HTR-8/SVneo (cell line): ENCODE measurements at regions not wholly inside any gene's neighbourhood (a gene's known extent, or its start where the extent isn't known, plus 50 kb on each side); places are given as distances from the start of the nearest gene placed in this dataset.

Experiments used
- DNase-seq: peaks from one replicate; pipeline ENCODE4 v3.0.0; 2011; ENCODE audit warnings: low spot score, mixed read lengths; ENCODE audit not compliant: insufficient read length
- FAIRE-seq: peaks from 2 replicates; lab custom pipeline; 2011; peaks lifted over from hg19 to GRCh38; lab: Jason Lieb, UNC

DNA sequence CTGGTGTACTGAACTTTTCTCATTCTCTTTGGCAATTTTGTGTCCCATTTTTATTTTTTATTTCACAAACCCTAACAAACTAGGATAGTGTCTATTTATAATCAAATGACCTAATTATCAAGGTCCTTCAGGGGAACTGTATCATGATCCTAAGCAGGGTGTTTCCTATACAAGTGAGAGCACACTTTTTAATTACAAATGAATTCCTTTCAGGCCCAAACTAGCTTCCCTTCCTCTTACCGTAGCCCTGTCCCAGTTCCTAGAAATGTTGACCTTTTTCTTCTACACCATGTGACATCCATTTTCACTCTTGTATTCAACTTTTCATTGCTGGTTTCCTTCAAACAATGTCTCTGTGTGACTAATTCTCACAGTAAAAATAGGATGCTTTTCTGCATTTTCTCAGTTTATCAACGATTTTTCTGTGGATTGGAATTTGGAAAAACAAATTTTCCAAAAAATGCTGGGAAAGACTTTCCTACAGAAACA lies 411.4 kb downstream of the CCDC91 start:
- DNase-seq (no peak), FAIRE-seq (no peak)

DNA sequence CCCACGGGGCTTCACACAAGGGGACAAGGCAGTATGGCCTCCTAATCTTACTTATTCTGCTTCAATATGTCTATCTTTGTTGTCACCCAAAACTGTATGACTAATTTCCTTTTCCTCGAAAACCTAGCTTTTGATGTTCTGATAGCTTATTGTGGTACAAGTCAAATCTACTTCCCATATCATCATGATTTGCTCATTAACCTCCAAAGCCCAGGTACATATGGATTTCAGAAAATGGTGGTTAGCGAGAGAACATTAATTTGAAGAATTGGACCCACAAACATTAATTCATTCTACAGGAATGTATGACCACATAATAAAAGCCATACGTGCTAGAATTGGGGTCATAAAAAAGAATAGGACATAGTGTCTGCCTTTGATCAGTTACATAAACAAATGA lies 412.5 kb downstream of the CCDC91 start:
- no peak for FAIRE-seq

DNA sequence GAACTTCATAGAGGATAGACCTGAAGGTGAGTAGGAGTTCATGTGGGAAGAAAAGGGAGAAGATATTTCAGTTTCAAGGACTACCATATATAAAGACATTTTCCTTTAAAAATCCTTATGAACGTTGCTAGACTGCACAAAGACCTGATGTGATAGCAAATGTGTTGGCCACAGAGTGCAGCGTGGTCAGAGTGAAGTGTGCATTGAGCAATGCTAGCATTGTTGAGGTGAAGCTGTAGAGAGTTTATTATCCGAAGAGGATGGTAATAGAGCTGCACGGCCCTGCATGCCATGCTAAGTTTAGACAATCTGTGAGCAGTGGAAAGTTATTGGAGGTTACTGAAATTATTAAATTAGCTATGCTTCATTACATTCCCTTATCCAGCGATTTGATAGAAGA lies 413.0 kb downstream of the CCDC91 start:
- no peak for FAIRE-seq
- DNase-seq = no peak

More for the DNA sequence above, 412.5 kb downstream of the CCDC91 start:
- DNase-seq = no peak

DNA sequence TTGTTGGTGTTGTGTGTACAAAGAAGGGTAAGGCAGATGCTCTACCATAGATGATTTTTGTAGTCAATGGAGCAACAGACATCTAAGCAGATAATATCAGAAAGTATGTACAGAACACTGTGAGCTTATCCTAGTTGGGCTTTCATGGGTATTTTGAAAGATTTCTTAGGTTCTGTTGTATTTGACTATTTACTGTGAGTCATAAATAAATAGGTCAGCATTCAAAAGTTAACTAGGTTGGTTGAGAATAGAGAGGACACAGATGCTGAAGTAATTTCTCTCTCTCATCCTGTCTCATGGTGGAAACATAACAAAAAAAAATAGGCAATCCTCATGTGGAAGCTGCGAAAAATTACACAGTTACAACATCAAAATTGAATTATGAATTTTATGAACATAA lies 413.5 kb downstream of the CCDC91 start:
- no peak for FAIRE-seq
- no peak for DNase-seq

DNA sequence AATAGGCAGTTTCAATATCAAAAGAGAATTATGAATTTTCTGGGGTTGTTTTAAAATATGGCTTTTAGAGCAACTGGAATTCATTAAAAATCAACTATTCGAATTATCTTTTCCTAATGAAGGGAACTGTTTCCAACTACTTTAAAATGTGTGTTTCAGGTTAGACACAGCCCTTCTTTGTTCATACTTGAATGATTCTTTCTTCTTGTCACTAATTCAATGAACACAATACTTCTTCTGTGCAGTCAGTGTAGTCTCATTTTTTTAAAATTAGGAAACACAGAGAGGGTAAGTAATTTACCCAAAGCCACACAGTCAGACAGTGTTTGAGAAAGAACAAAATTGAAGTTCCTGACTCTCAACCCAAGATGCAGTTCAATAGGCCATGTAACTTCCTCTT lies 414.0 kb downstream of the CCDC91 start:
- DNase-seq (no peak), FAIRE-seq (no peak)

DNA sequence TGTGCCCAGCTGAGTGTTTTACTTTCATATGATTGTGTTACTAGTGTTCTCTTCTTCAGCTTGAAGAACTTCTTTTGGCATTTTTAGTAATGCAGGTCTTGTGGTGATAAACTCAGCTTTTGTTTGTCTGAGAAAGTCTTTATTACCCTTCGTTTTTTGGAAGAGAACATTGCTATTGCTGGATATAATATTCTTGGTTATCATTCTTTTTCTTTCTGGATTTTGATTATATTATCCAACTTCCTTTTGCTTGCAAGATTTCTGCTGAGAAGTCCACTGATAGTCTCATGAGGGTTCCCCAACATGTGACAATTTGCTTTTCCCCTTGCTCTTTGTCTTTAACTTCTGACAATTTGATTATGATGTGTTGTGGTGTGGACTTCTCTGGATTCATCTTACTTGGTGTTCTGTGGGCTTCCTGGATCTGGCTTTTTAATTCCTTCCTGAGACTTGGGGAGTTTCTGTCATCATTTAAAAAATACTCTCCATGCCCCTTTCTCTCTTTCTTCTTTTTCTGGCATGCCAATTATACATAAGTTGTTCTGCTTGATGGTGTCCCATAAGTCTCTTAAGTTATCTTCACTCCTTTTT lies 416.8 kb downstream of the CCDC91 start:
- FAIRE-seq (no peak), DNase-seq (no peak)

DNA sequence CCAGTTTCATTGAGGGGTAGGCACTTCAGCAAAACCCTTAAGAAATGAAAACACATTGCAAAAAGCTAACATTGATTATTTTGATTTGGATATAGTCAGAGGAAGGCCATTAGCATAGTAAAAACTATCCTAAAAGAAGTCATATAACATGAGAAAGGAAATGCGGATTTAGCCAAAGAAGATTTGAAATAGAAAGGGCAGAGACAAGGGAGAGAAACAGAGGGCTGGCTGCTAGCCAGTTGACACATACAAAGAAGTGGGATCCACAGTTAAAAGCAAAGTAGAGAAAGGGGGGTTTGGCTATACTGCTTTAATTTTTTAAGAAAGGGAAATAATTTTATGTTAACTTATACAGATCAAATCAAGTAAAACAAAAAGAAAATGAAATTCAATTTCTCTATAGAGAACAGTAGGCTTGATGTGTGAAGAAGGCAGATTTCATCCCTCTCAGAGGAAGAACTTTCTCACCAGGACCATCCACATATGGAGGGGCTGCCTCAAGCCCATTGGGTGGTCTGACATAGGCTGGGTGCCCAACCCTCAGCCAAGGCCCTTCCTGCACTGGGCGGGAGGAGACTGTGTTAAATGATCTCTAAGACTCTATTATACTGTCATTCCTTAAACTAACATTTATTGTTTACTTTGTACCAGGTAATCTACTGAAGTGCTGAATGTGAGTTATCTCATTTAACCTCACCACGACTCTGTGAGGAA lies 420.3 kb downstream of the CCDC91 start:
- DNase-seq (no peak), FAIRE-seq (no peak)

DNA sequence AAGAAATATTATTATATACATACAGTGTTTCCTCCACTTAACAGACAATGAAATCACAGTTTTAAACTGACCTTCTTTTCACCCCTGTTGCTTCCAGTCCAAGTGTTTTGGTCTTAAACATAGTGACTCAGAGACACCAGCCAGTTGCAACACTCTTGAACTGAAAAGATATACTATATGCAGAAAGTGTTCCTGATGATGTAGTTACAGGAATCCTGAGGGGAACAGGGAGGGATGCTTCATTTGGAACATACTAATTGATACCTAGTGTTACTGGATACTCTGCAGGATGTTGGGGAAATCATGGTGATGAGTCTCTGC lies 420.8 kb downstream of the CCDC91 start:
- FAIRE-seq = no peak
- no peak for DNase-seq

DNA sequence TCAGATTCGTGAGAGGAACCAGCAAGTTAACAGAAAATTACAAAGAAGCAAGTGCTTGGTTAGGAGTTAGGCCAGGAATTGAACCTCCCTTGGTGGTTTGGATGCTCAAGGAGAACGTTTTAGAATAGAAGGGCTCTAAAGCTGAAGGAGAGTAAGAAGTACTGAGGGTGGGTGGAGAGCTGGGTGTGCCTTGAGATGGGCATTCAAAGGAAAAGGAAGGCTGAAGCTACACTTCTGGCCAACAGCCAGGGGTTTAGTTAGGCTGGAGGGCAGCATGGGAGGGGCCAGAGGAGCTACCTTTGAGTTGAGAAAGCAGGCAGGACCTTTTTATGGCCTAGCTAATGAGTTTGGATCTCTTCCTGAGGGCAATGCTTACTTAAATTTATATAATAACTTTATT lies 421.2 kb downstream of the CCDC91 start:
- FAIRE-seq (no peak), DNase-seq (no peak)

DNA sequence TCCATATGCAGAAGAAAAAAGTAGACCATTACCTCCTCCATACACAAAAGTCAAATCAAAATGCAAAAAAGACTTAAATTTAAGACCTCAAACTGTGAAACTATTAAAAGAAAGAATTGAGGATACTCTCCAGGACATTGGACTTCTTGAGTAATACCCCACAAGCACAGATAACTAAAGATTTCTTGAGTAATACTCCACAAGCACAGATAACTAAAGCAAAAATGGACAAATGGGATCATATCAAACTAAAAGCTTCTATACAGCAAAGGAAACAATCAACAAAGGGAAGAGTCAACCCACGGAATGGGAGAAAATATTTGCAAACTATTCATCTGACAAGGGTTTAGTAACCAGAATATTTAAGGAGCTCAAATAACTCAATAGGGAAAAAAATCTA lies 427.9 kb downstream of the CCDC91 start:
- DNase-seq (no peak), FAIRE-seq (no peak)

DNA sequence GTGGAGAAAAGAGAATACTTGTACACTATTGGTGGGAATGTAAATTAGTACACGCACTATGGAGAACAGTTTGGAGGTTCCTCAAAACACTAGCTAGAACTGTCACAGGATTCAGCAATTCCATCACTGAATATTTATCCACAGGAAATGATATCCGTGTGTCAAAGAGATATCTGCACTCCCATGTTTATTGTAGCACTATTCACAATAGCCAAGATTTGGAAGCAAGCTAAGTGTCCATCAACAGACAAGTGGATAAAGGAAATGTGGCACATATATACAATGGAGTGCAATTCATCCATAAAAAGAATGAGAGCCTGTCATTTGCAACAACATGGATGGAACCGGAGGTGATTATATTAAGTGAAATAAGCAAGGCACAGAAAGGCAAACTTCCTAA lies 428.5 kb downstream of the CCDC91 start:
- FAIRE-seq (no peak), DNase-seq (no peak)

DNA sequence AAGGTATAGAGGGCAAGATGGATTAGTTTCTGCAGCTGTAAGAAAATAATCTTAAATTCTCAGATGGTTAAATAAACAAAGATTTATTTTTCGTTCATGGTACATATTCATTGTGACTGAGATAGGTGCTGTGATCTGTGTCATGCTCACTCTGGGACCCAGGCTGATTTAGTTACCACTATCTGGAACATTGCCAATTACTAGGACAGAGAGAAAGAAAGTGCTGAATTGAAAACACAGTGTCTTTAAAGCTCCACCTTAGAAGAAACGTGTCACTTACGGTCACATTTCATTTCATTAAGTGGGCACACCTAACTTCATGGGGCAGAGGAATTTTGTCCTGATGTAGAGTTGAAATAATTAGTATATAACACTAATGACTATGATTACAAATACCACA lies 430.0 kb downstream of the CCDC91 start:
- DNase-seq = no peak
- no peak for FAIRE-seq

DNA sequence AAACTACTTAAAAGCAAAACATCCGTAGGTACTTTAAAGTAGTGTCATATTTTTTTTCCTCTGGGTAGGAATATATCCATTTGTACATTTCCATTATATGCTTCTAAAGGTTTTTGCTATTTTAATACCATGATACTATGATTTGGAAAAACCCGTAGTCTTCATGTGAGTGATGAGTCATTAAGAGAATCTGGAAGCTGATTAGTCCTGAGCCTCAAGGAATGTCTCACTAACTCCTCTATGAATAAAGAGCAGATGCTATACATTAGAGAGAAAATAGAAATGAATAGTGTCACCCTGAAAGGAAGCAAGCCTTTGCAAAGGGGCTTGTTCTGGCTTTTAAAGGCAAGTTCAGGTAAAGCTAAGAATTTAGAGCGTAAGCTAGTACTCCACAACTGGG lies 432.1 kb downstream of the CCDC91 start:
- DNase-seq = no peak
- no peak for FAIRE-seq

DNA sequence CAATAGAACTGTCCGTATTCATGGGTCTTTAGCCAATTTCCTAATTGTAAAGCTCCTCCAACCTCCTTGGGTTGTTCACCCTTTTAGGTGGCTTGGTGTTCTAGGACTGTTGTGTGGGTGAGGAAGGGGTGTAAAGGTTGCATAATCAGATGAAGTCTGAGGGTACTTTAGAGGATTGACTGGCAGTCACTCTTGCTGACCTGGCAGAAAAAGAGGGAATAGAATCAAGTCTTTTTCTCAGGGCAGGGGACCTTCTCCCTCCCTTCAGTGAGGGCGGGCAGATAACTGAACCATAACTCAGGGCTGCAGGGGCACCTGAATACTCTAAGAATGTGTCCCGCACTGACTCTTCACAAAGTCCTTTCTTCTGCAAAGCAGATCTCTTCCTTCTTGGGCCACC lies 436.2 kb downstream of the CCDC91 start:
- no peak for FAIRE-seq

DNA sequence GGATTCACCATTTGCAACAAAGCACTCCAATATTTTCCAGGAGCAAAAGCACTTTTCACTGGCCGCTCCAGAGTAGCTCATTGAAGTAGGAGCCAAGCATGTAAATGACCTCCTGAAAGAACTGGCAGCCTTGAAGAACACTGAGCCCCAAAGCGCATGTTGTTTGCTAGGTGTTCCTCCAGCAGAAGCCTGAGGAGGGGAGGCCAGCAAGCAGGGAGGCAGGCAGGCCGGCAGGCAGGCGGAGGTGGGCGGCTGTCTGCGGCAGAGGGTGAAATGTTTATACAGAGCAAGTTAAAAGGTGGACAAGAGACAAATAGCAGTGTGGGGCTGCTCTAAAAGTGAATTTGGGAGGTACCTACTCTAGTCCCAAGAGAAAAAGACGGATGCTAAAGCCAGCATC lies 439.4 kb downstream of the CCDC91 start:
- FAIRE-seq (no peak), DNase-seq (no peak)

More for the DNA sequence above, 436.2 kb downstream of the CCDC91 start:
- no peak for DNase-seq

DNA sequence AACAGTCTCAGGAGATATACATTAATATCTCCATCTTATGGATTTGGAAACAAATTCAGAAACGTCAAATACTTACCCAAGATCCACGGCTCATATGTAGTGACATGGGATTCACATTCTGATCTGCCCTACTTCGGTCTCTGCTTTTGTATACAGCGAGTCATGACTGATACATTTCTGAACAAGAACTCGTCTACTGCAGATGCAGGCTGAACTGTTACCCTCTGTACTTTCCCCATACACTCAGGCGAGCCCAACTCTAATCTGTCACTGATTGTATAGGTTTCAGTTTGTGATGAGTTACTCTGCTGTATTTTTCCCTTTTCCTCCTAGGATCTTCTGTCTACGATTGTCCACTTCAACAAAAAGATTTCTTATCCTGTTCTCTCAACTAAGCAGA lies 441.6 kb downstream of the CCDC91 start:
- DNase-seq (no peak), FAIRE-seq (no peak)

DNA sequence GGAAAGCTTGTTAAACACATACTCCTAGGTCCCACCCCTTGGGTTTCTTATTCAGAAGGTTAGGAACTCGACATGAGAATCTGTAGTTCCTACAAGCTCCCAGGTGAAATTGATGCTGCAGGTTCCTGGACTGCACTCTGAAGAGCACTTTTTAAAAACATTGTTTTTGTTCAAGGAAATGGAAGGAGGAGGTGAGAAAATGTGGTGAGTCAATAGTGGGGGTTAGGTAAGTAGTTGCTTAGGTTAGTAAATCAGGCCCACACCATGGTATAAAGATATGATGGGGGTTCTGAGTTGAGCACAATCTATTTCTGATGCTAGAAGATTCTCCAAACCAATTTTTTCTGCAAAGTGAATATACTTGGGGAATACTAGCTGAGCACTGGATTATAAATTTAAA lies 450.3 kb downstream of the CCDC91 start:
- DNase-seq (no peak), FAIRE-seq (no peak)

DNA sequence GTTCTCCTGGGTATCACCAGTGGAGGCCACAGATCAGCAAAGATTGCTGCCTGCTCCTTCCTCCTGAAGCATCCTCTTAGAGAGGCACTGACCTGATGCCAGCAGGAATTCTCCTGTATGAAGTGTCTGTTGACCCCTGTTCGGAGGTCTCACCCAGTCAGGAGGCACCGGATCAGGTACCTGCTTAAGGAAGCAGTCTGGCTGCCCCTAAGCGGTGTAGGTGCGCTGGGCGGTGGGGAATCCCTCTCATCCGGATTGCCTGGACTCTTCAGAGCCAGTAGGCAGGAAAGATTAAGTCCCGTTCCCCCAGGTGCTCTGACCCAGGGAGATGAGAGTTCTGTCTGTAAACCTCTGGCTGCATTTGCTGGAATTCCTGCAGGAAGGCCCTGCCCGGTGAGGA lies 455.2 kb downstream of the CCDC91 start:
- DNase-seq = no peak
- no peak for FAIRE-seq

DNA sequence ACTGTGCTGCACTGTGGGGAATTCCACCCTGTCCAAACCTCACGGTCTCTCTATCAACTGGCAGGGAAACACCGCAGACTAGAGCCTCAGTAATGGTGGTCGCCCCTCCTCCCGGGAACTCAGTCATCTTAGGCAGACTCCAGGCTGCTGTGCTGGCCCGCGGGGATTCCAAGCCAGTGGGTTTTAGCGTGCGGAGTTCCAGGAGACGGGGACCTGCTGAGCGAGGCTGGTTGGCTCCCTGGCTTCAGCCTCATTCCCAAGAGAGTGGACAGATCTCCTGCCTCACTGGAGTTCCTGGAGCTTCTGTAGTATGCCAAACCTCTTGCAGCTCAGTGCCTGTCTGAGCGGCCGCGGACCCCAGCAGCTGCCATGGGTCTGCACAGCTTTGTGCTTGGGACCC lies 455.6 kb downstream of the CCDC91 start:
- no peak for FAIRE-seq
- DNase-seq = no peak

DNA sequence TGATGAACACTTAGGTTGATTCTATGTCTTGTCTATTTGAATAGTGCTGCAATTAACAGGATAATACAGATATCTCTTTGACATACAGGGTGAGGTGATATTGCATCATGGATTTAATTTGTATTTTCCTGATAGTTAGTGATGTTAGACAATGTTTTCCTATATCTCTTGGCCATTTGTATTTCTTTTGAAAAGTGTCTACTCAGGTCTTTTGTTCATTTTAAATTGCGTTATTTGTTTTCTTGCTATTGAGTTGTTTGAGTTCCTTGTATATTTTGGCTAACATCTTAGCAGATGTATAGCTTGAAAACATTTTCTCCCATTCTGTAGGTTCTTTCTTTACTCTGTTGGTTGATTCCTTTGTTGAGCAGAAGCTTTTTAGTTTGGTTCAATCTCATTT lies 460.6 kb downstream of the CCDC91 start:
- FAIRE-seq (no peak), DNase-seq (no peak)

DNA sequence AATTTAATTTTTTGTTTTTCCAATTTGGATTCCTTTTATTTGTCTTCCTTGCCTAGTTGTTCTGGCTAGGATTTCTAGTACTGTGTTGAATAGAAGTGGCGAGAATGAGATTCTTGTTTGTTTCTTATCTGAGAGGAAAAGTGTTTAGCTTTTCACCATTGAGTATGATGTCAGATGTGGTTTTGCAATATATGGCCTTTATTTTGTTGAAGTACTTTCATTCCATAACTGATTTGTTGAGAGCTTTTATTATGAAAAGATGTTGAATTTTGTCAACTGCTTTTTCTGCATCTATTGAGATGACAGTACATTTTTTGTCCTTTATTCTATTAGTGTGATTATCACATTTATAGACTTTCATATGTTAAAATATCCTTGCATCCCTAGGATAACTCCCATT lies 462.0 kb downstream of the CCDC91 start:
- DNase-seq (no peak), FAIRE-seq (no peak)

DNA sequence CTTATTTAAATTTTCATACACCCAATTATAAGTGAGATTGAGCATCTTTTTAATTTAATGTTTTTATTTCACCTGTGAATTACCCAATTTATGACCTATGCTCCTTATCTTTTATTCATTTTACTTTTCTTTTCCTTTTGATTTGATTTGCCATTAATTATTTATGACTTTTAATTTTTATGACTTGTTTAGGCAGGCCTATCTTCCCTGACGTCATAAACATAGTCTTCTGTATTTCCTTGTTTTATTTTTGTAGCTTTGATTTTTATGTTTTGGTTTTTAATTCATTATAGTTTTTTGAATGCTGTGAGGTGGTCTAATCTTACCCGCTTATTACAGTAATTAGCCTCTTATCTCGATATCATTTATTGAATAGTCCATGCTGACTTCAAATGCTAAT lies 467.1 kb upstream of the FAR2 start:
- DNase-seq (no peak), FAIRE-seq (no peak)
